Lower leg skin (tissue), 4 donors: ENCODE measurements at regions not wholly inside any gene's neighbourhood (a gene's known extent, or its start where the extent isn't known, plus 50 kb on each side); places are given as distances from the start of the nearest gene placed in this dataset.

Experiments
- DNase-seq, 2 donors: peaks; one replicate each; pipeline ENCODE4 v3.0.0-alpha.2; 2019; ENCODE audit warnings: low spot score in 2 of 2
- H3K4me3 ChIP-seq: fragments of 200-600 bp; sonication (generic); 2 replicates; pipeline ENCODE4 v1.5.1; 2017; ENCODE audit warnings: mild to moderate bottlenecking, low read depth; ENCODE audit not compliant: poor library complexity, severe bottlenecking
- POLR2A ChIP-seq, 2 donors: fragments of 450-650 bp; IDR thresholded peaks; one replicate each; pipeline ENCODE4 v1.6.1; 2016 to 2017; ENCODE audit warnings: antibody characterized with exemption in 2 of 2, mild to moderate bottlenecking in 1 of 2, moderate library complexity in 1 of 2
- WGBS, 2 donors: methylation state at CpG; one replicate each; pipeline ENCODE4 v1.1.5; 2018; 5-methylcytosine and 5-hydroxymethylcytosine counted together
- intact Hi-C: fragments of 100-400 bp; cut with DNase I; formaldehyde crosslinking; loops from one replicate; pipeline ENCODE4 v1.15.0; 2023; ENCODE audit warnings: low total_unique reads
- TF ChIP-seq, protein P1 (sequence below), 3 donors: fragments of 450-650 bp; IDR thresholded peaks; one replicate each; pipeline ENCODE4 v1.5.1; 2016; ENCODE audit warnings: antibody characterized with exemption in 3 of 3, mild to moderate bottlenecking in 3 of 3, moderate library complexity in 2 of 3

DNA sequence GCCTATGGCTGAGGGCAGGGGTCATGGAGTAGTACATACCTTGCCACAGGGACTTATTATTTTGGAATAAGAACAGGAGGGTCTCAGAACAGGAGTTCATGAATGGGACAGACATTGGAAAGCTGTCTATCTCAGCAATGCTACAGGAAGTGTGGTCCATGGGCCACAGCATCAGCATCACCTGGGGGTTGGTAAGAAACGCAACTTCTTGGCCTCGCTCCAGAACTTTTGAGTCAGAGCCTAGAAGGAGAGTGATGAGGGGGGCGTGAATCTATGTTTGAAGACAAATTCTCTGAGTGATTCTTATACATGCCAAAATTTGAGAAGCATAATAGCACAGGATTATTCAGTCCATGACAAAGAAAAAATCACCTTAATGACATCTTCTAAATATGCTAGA is 156.6 kb downstream of the RPAP3 start:
- H3K4me3 ChIP-seq, result no peak overlapping the region
- no peak for DNase-seq
- WGBS, 2 donors, result 61 to 76% methylated on average over 3 of the region's 3 CpGs
- TF ChIP-seq POLR2A (IDR thresholded peaks at IDR 0.05), result no peak
- TF ChIP-seq, protein P1, sequence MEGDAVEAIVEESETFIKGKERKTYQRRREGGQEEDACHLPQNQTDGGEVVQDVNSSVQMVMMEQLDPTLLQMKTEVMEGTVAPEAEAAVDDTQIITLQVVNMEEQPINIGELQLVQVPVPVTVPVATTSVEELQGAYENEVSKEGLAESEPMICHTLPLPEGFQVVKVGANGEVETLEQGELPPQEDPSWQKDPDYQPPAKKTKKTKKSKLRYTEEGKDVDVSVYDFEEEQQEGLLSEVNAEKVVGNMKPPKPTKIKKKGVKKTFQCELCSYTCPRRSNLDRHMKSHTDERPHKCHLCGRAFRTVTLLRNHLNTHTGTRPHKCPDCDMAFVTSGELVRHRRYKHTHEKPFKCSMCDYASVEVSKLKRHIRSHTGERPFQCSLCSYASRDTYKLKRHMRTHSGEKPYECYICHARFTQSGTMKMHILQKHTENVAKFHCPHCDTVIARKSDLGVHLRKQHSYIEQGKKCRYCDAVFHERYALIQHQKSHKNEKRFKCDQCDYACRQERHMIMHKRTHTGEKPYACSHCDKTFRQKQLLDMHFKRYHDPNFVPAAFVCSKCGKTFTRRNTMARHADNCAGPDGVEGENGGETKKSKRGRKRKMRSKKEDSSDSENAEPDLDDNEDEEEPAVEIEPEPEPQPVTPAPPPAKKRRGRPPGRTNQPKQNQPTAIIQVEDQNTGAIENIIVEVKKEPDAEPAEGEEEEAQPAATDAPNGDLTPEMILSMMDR (IDR thresholded peaks at IDR 0.05), result no peak
- intact Hi-C loops, result no loop called here

DNA sequence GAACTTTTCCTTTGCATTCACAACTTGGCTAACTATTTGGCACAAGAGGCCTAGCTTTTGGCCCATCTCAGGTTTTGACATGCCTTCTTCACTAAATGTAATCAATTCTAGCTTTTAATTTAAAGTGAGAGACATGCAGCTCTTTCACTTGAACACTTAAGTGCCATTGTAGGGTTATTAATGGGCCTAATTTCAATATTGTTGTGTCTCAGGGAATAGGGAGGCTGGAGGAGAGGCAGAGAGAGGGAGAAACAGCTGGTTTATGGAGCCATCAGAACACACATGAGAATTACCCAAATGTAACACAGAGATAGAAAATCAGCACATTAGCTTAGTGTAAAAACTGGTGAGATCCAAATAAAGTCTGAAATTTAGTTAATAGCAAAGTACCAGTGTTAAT is 157.4 kb downstream of the RPAP3 start:
- no peak overlapping the region for H3K4me3 ChIP-seq
- no peak for DNase-seq
- no peak for TF ChIP-seq POLR2A (IDR thresholded peaks at IDR 0.05)
- TF ChIP-seq, protein P1 (IDR thresholded peaks at IDR 0.05), result no peak
- intact Hi-C loops, result no loop called here

DNA sequence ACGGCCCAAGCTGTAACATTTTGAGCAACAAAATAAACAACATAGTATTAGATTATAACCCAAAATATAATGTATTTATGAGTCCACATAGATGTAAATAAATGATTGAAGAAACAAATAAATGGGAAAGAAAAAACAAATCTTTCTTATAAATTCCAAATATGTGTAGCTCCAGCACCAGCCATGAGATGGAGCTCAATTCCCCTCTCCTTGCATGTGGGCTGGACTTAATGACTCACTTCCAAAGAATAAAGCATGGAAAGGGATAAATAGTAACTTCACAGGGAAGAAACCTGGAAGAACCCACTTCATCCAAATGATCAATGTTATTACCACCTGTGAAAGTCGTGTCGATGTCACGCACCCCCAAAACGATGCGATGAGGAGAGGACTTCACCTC is 158.8 kb downstream of the RPAP3 start:
- TF ChIP-seq, protein P1 (IDR thresholded peaks at IDR 0.05), result no peak
- no peak for TF ChIP-seq POLR2A (IDR thresholded peaks at IDR 0.05)
- DNase-seq, result no peak
- no peak overlapping the region for H3K4me3 ChIP-seq
- intact Hi-C loops, result no loop called here
- WGBS, 2 donors, result 90 to 95% methylated on average over 6 of the region's 6 CpGs

DNA sequence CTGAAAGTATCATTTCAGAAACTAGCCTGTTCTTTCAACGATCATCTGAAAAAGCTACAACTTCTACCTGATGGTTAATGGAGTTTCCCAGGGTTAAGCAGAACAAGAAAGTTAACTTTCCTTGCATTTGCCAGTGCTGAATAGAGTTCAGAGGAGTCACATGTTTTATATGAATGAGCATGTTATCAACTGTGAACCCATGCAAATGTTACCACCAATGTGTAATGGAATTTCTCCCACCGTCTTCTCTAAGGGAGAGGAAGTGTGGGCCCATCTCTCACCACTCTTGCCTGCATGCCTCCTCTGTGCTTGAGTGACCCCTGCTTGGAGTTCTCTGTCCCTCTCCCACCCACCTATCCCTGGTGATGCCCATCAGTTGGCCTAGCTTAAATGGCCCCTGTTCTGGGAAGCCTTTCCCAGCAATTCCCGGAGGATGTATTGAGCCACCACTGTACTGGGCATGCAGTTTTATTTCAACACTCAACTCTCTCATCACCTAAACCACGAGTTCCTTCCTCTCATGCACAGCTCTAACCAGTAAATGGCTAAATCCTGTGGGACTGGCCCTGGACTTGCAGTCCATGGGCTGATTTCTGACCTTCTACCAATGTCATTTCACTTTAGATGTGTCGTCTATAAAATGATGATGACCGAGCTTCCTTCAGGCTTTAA is 159.8 kb downstream of the RPAP3 start:
- TF ChIP-seq, protein P1 (IDR thresholded peaks at IDR 0.05), result no peak
- no peak for TF ChIP-seq POLR2A (IDR thresholded peaks at IDR 0.05)
- intact Hi-C loops, result no loop called here
- no peak overlapping the region for H3K4me3 ChIP-seq
- no peak for DNase-seq
- WGBS, 2 donors, result 76 to 78% methylated on average over 6 of the region's 6 CpGs

DNA sequence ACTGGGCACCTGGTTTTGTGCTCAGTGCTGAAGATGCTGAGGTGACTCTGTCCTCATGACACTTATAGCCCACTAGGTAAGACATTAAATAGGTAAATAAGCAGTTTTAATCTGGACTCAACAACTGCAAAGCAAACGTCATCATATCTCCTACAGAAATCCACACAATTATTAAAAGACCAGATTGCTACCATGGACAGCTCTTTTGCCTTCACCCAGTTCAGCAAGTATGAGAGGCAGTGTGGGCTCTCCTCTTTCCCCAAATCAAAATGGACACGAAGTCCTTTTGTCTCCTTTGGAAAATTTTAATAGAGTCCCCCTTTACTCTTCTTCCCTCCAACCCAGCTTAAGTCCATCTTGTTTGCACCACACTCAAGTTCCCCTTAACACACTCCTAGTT is 171.1 kb downstream of the RPAP3 start:
- WGBS, 2 donors, result 25 to 32% methylated on average over 2 of the region's 2 CpGs
- intact Hi-C loops, result no loop called here
- DNase-seq, result no peak
- TF ChIP-seq POLR2A (IDR thresholded peaks at IDR 0.05), result no peak
- TF ChIP-seq, protein P1 (IDR thresholded peaks at IDR 0.05), result no peak
- H3K4me3 ChIP-seq, result no peak overlapping the region

DNA sequence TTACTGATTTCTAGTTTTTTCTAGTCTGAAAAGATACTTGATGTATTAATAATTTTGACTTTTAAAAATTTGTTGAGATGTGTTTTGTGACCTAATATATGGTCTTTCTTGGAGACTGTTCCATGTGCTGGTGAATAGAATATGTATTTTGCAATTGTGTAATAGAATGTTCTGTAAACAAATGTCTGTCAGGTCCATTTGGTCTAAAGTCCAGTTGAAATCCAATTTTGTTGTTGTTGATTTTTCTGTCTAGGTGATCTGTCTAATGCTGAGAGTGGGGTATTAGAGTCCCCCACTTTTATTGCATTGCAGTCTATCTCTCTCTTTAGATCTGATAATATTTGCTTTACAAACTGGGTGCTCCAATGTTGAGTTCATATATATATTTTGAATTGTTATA is 175.8 kb downstream of the RPAP3 start:
- TF ChIP-seq, protein P1 (IDR thresholded peaks at IDR 0.05), result no peak
- no peak for DNase-seq
- intact Hi-C loops, result no loop called here
- H3K4me3 ChIP-seq, result no peak overlapping the region
